Ishikawa (cell line): ENCODE measurements at regions not wholly inside any gene's neighbourhood (a gene's known extent, or its start where the extent isn't known, plus 50 kb on each side); places are given as distances from the start of the nearest gene placed in this dataset.

ENCODE experiments used
- CEBPB ChIP-seq: IDR thresholded peaks from 2 replicates; pipeline ENCODE4 v1.6.1; 2012
- CREB1 ChIP-seq: IDR thresholded peaks from 2 replicates; pipeline ENCODE4 v1.6.1; 2012; ENCODE audit warnings: low read depth
- EGR1 ChIP-seq: IDR thresholded peaks from 2 replicates; pipeline ENCODE4 v1.6.1; 2012
- EP300 ChIP-seq: IDR thresholded peaks from 2 replicates; pipeline ENCODE4 v1.6.1; 2012; ENCODE audit warnings: borderline replicate concordance
- FOXM1 ChIP-seq: IDR thresholded peaks from 2 replicates; pipeline ENCODE4 v1.6.1; 2012; ENCODE audit warnings: low read depth, borderline replicate concordance
- MAX ChIP-seq: IDR thresholded peaks from 2 replicates; pipeline ENCODE4 v1.6.1; 2012
- NFIC ChIP-seq: IDR thresholded peaks from 2 replicates; pipeline ENCODE4 v1.6.1; 2012
- RAD21 ChIP-seq: IDR thresholded peaks from 2 replicates; pipeline ENCODE4 v1.6.1; 2012; ENCODE audit warnings: low read depth
- REST ChIP-seq: IDR thresholded peaks from 2 replicates; pipeline ENCODE4 v1.6.1; 2012; ENCODE audit warnings: low read depth, mild to moderate bottlenecking
- TAF1 ChIP-seq: IDR thresholded peaks from 2 replicates; pipeline ENCODE4 v1.6.1; 2012; ENCODE audit warnings: low read depth, mild to moderate bottlenecking
- TCF12 ChIP-seq: IDR thresholded peaks from 2 replicates; pipeline ENCODE4 v1.6.1; 2012; ENCODE audit warnings: low read depth
- TEAD4 ChIP-seq: IDR thresholded peaks from 2 replicates; pipeline ENCODE4 v1.6.1; 2012
- USF1 ChIP-seq: IDR thresholded peaks from 2 replicates; pipeline ENCODE4 v1.6.1; 2012
- YY1 ChIP-seq: IDR thresholded peaks from 2 replicates; pipeline ENCODE4 v1.6.1; 2012; ENCODE audit warnings: low read depth
- ZBTB7A ChIP-seq: IDR thresholded peaks from 2 replicates; pipeline ENCODE4 v1.6.1; 2012; ENCODE audit warnings: low read depth

GRCh38 chrX:33465137-33465536, 253.8 kb upstream of the DMD start:
- TF ChIP-seq REST (no peak), NFIC (no peak), CREB1 (no peak), EP300 (no peak), FOXM1 (no peak), YY1 (no peak), TEAD4 (no peak)

- TF ChIP-seq NFIC (no peak), USF1 (no peak), FOXM1 (no peak), CEBPB (no peak), TAF1 (no peak), REST (no peak)
Observed at GRCh38 chrX:33457102-33457501, 245.8 kb upstream of the DMD start.

GRCh38 chrX:33447285-33447684, 235.9 kb upstream of the DMD start:
- TF ChIP-seq TAF1 (no peak), CREB1 (no peak), ZBTB7A (no peak), CEBPB (no peak), RAD21 (no peak), FOXM1 (no peak), TCF12 (no peak), EGR1 (no peak), EP300 (no peak), YY1 (no peak), USF1 (no peak), TEAD4 (no peak)

GRCh38 chrX:33434256-33435092, 223.1 kb upstream of the DMD start:
- TF ChIP-seq TAF1 (no peak), TCF12 (no peak), USF1 (no peak), FOXM1 (no peak), CREB1 (no peak), EP300 (no peak), EGR1 (no peak), ZBTB7A (no peak), RAD21 (peak; percentile 70)

DNA sequence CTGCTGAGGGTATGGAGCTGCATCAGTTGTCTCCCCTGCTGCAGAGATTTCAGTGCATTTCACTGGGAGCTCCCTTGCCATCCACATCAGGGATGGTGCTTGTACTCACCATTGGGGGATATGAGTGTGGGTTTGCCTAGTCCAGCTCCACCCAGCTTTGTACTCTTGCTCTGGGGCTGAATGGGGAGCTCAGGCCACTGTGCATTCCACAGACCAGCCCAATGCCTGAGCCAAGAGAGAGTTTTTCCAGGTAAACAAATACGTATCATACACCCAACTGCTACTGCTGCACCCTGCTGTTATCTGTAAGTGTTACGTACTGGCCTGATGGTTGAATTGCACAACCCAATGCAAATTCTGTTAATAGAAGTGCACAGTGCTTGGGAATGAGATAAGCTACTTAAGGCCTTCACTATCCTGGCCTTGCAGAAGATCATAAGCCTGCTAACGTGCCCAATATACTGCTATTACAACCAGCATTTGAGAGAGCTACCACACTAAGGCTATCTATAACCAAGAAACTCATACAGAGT, 205.0 kb upstream of the DMD start:
- TF ChIP-seq EGR1 = no peak
- no peak for TF ChIP-seq MAX
- no peak for TF ChIP-seq ZBTB7A
- no peak for TF ChIP-seq REST
- no peak for TF ChIP-seq YY1
- no peak for TF ChIP-seq CREB1
- TF ChIP-seq NFIC = no peak
